HepG2 (cell line): ENCODE measurements at regions not wholly inside any gene's neighbourhood (a gene's known extent, or its start where the extent isn't known, plus 50 kb on each side); places are given as distances from the start of the nearest gene placed in this dataset.

Source experiments
- CTCF ChIP-seq: sonication (generic); formaldehyde crosslinking; IDR thresholded peaks from 2 replicates; pipeline ENCODE4 v1.5.0; 2020; ENCODE audit warnings: mild to moderate bottlenecking, missing genetic modification reagents, moderate library complexity
- KLF9 ChIP-seq: IDR thresholded peaks from 2 replicates; pipeline ENCODE4 v1.6.1; 2016; ENCODE audit warnings: low read depth
- ZEB1 ChIP-seq: IDR thresholded peaks from 2 replicates; pipeline ENCODE4 v1.6.1; 2012; ENCODE audit warnings: mild to moderate bottlenecking, low read depth, inconsistent platforms; ENCODE audit not compliant: insufficient replicate concordance
- ZMAT5 ChIP-seq: sonication (generic); formaldehyde crosslinking; IDR thresholded peaks from 2 replicates; pipeline ENCODE4 v1.5.0; 2020; ENCODE audit warnings: mild to moderate bottlenecking, low read depth, missing genetic modification reagents, borderline replicate concordance

- TF ChIP-seq KLF9 (no peak), ZEB1 (no peak), CTCF (CRISPR knock-in tag) (no peak), ZMAT5 (no peak)
These were observed 274.2 kb upstream of the PUM3 start for GRCh38 chr9:3118081-3118480.
